ENCODE measurements at regions not wholly inside any gene's neighbourhood (a gene's known extent, or its start where the extent isn't known, plus 50 kb on each side); places are given as distances from the start of the nearest gene placed in this dataset.
"Not testable (repeated sequence)": the region's sequence is repeated elsewhere in the genome, so short reads cannot be mapped to it uniquely, and the experiment has no call there.

- H3K27ac ChIP-seq: no peak overlapping the region
- no peaks in the 10 kb centered on the region for H3K4me1 ChIP-seq (ENCODE audit: control insufficient read depth in 1 of 2, insufficient read depth in 1 of 2, low read depth in 1 of 2, low read length in 1 of 2)
- no peak for TF ChIP-seq CTCF (IDR thresholded peaks at IDR 0.05)
- H3K36me3 ChIP-seq: no peaks in the 10 kb centered on the region
- no peaks in the 10 kb centered on the region for H3K27me3 ChIP-seq
- H3K4me3 ChIP-seq (ENCODE audit: low read depth in 1 of 2, low read length in 1 of 2): no peak overlapping the region
- H3K9me3 ChIP-seq: no peaks in the 10 kb centered on the region
These were observed 223.4 kb upstream of the DUSP10 start for GRCh38 chr1:221965252-221965651.

GRCh38 chr1:221963742-221964141 is 221.9 kb upstream of the DUSP10 start:
- H3K4me3 ChIP-seq (ENCODE audit: low read depth in 1 of 2, low read length in 1 of 2): no peak overlapping the region
- H3K27me3 ChIP-seq: no peaks in the 10 kb centered on the region
- no peaks in the 10 kb centered on the region for H3K4me1 ChIP-seq (ENCODE audit: control insufficient read depth in 1 of 2, insufficient read depth in 1 of 2, low read depth in 1 of 2, low read length in 1 of 2)
- no peaks in the 10 kb centered on the region for H3K9me3 ChIP-seq
- no peak overlapping the region for H3K27ac ChIP-seq
- no peaks in the 10 kb centered on the region for H3K36me3 ChIP-seq
- TF ChIP-seq CTCF (IDR thresholded peaks at IDR 0.05): no peak

- Histone ChIP-seq H3K27me3 (no peaks in the 10 kb centered on the region), H3K27ac (no peak overlapping the region), H3K36me3 (no peaks in the 10 kb centered on the region), H3K9me3 (no peaks in the 10 kb centered on the region), H3K4me1 (ENCODE audit: control insufficient read depth in 1 of 2, insufficient read depth in 1 of 2, low read depth in 1 of 2, low read length in 1 of 2) (no peaks in the 10 kb centered on the region), H3K4me3 (ENCODE audit: low read depth in 1 of 2, low read length in 1 of 2) (no peak overlapping the region)
- no peak for TF ChIP-seq CTCF (IDR thresholded peaks at IDR 0.05)
These were observed 220.5 kb upstream of the DUSP10 start for GRCh38 chr1:221962385-221962784.

- Histone ChIP-seq H3K27ac (no peak overlapping the region), H3K4me1 (ENCODE audit: control insufficient read depth in 1 of 2, insufficient read depth in 1 of 2, low read depth in 1 of 2, low read length in 1 of 2) (no peaks in the 10 kb centered on the region), H3K9me3 (no peaks in the 10 kb centered on the region), H3K36me3 (no peaks in the 10 kb centered on the region), H3K27me3 (no peaks in the 10 kb centered on the region), H3K4me3 (ENCODE audit: low read depth in 1 of 2, low read length in 1 of 2) (no peak overlapping the region)
- no peak for TF ChIP-seq CTCF (IDR thresholded peaks at IDR 0.05)
These were observed 219.8 kb upstream of the DUSP10 start for GRCh38 chr1:221961532-221962292.

GRCh38 chr1:221958161-221958562 is 216.3 kb upstream of the DUSP10 start:
- H3K27ac ChIP-seq: not testable (repeated sequence)

GRCh38 chr1:221957350-221957749 is 215.5 kb upstream of the DUSP10 start:
- H3K36me3 ChIP-seq; H3K4me3 ChIP-seq (ENCODE audit: low read depth in 1 of 2, low read length in 1 of 2); H3K27me3 ChIP-seq; H3K4me1 ChIP-seq (ENCODE audit: control insufficient read depth in 1 of 2, insufficient read depth in 1 of 2, low read depth in 1 of 2, low read length in 1 of 2); H3K27ac ChIP-seq; H3K9me3 ChIP-seq: not testable (repeated sequence)

More at GRCh38 chr1:221958161-221958562, 216.3 kb upstream of the DUSP10 start:
- H3K4me1 ChIP-seq (ENCODE audit: control insufficient read depth in 1 of 2, insufficient read depth in 1 of 2, low read depth in 1 of 2, low read length in 1 of 2); H3K4me3 ChIP-seq (ENCODE audit: low read depth in 1 of 2, low read length in 1 of 2); H3K36me3 ChIP-seq; H3K9me3 ChIP-seq; H3K27me3 ChIP-seq: not testable (repeated sequence)

All from neutrophil (primary cell).